OCI-LY1 (cell line): ENCODE measurements at regions not wholly inside any gene's neighbourhood (a gene's known extent, or its start where the extent isn't known, plus 50 kb on each side); places are given as distances from the start of the nearest gene placed in this dataset.

Source experiments
- H2AFZ ChIP-seq: fragments of 200-600 bp; sonication (generic), shearing (Covaris generic); 2 replicates; pipeline ENCODE4 v1.6.0; 2014; ENCODE audit warnings: antibody characterized with exemption, mild to moderate bottlenecking, low read length
- H3F3A ChIP-seq: fragments of 200-600 bp; sonication (generic), shearing (Covaris generic); 2 replicates; pipeline ENCODE4 v1.6.0; 2014; ENCODE audit warnings: mild to moderate bottlenecking, antibody characterized with exemption, low read length, moderate library complexity; ENCODE audit not compliant: insufficient read depth
- H3K27ac ChIP-seq: fragments of 200-600 bp; sonication (generic); 2 replicates; pipeline ENCODE4 v1.5.1; 2014; ENCODE audit warnings: low read length, mixed run types, mild to moderate bottlenecking, low read depth; ENCODE audit not compliant: poor library complexity, severe bottlenecking
- H3K27me3 ChIP-seq: fragments of 200-600 bp; sonication (generic); 2 replicates; pipeline ENCODE4 v1.6.0; 2014; ENCODE audit warnings: antibody characterized with exemption, mild to moderate bottlenecking, low read length, moderate library complexity; ENCODE audit not compliant: insufficient read depth
- H3K36me3 ChIP-seq: fragments of 200-600 bp; sonication (generic); 2 replicates; pipeline ENCODE4 v1.6.1; 2014; ENCODE audit warnings: mild to moderate bottlenecking, antibody characterized with exemption, low read length, moderate library complexity, mixed read lengths; ENCODE audit not compliant: insufficient read depth
- H3K4me1 ChIP-seq: fragments of 200-600 bp; sonication (generic); 2 replicates; pipeline ENCODE4 v1.5.1; 2014; ENCODE audit warnings: mild to moderate bottlenecking, low read length, moderate library complexity; ENCODE audit not compliant: insufficient read depth, severe bottlenecking
- H3K4me2 ChIP-seq: fragments of 200-600 bp; sonication (generic), shearing (Covaris generic); 2 replicates; pipeline ENCODE4 v1.6.1; 2014; ENCODE audit warnings: low read length
- H3K4me3 ChIP-seq: fragments of 200-600 bp; sonication (generic); 2 replicates; pipeline ENCODE4 v1.5.1; 2014; ENCODE audit warnings: low read length, low read depth, mild to moderate bottlenecking, mixed read lengths; ENCODE audit not compliant: poor library complexity, severe bottlenecking
- H3K79me2 ChIP-seq: fragments of 200-600 bp; shearing (Covaris generic); 2 replicates; pipeline ENCODE4 v1.6.1; 2016; ENCODE audit warnings: mixed run types, low read length, mixed read lengths; ENCODE audit not compliant: insufficient read depth
- H3K9ac ChIP-seq: fragments of 200-600 bp; sonication (generic), shearing (Covaris generic); 2 replicates; pipeline ENCODE4 v1.6.1; 2014; ENCODE audit warnings: mild to moderate bottlenecking, low read length, mixed read lengths
- H3K9me2 ChIP-seq: fragments of 200-600 bp; sonication (generic), shearing (Covaris generic); 2 replicates; pipeline ENCODE4 v1.6.1; 2014; ENCODE audit warnings: low read depth, mild to moderate bottlenecking, low read length, mixed read lengths
- H3K9me3 ChIP-seq: fragments of 200-600 bp; shearing (Covaris generic); 2 replicates; pipeline ENCODE4 v1.6.1; 2014; ENCODE audit warnings: low read length, mixed read lengths
- H4K20me1 ChIP-seq: fragments of 200-600 bp; sonication (generic), shearing (Covaris generic); 2 replicates; pipeline ENCODE4 v1.6.0; 2016; ENCODE audit warnings: mild to moderate bottlenecking, low read length; ENCODE audit not compliant: insufficient read depth
- EZH2 ChIP-seq: fragments of 200-600 bp; sonication (generic), shearing (Covaris generic); IDR thresholded peaks from 2 replicates; pipeline ENCODE4 v1.8.0; 2017; ENCODE audit warnings: borderline replicate concordance, mixed run types, mild to moderate bottlenecking, antibody characterized with exemption, low read length, moderate library complexity, mixed read lengths
- TF ChIP-seq, protein P1 (sequence below): fragments of 200-600 bp; sonication (generic), shearing (Covaris generic); IDR thresholded peaks from 2 replicates; pipeline ENCODE4 v1.5.1; 2017; ENCODE audit warnings: mild to moderate bottlenecking, antibody characterized with exemption, low read length, moderate library complexity, mixed read lengths

DNA sequence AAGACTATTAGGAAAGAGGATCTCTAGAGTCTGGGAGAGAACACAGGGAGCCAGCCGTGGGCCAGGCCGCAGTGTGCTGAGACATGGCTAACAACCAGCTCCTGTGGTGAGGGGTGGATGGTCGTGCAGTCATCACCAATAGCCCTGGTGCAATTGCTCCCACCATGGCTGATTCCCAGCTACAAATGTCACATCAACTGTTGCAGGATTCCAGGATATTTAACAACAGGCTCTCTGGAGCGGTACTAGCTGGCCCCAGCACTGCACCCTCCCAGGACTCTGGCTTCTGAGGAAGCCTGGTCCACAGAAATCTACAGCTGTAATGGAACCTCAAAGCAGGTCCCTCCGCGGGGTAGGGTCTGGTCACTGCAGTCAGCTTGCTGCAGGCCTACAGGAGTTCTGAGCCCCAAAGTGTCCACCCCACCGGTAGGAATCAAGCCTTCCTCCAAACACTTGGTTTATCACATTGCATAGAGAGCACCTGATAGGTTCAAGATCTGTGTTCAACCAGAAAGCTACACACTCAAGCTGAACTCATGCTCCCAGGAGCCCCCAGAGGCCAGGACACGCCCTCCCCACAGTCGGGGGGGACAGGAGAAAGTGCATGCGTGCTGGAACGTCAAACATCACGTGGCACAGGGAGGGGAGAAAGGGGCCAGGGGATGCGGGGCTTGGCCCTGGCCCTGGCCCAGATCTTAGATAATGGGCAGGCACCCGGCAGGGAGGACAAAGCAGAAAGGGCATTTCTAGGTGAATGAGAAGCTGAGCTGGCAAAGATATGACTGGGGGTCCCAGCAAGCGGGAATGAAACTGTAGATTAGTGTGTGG is 609.0 kb downstream of the TBC1D22A start:
- H3K36me3 ChIP-seq = no peaks in the 10 kb centered on the region
- no peak overlapping the region for H3K4me3 ChIP-seq
- no peak overlapping the region for H3K27ac ChIP-seq
- no peaks in the 10 kb centered on the region for H3F3A ChIP-seq
- no peaks in the 10 kb centered on the region for H3K9me3 ChIP-seq
- no peaks in the 10 kb centered on the region for H4K20me1 ChIP-seq
- H2AFZ ChIP-seq = no peak overlapping the region
- no peak overlapping the region for H3K9ac ChIP-seq
- no peaks in the 10 kb centered on the region for H3K27me3 ChIP-seq
- no peak for TF ChIP-seq EZH2
- TF ChIP-seq, protein P1, sequence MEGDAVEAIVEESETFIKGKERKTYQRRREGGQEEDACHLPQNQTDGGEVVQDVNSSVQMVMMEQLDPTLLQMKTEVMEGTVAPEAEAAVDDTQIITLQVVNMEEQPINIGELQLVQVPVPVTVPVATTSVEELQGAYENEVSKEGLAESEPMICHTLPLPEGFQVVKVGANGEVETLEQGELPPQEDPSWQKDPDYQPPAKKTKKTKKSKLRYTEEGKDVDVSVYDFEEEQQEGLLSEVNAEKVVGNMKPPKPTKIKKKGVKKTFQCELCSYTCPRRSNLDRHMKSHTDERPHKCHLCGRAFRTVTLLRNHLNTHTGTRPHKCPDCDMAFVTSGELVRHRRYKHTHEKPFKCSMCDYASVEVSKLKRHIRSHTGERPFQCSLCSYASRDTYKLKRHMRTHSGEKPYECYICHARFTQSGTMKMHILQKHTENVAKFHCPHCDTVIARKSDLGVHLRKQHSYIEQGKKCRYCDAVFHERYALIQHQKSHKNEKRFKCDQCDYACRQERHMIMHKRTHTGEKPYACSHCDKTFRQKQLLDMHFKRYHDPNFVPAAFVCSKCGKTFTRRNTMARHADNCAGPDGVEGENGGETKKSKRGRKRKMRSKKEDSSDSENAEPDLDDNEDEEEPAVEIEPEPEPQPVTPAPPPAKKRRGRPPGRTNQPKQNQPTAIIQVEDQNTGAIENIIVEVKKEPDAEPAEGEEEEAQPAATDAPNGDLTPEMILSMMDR = no peak
- H3K4me2 ChIP-seq = no peak overlapping the region
- H3K79me2 ChIP-seq = no peaks in the 10 kb centered on the region
- H3K9me2 ChIP-seq = no peaks in the 10 kb centered on the region
- H3K4me1 ChIP-seq = no peaks in the 10 kb centered on the region

DNA sequence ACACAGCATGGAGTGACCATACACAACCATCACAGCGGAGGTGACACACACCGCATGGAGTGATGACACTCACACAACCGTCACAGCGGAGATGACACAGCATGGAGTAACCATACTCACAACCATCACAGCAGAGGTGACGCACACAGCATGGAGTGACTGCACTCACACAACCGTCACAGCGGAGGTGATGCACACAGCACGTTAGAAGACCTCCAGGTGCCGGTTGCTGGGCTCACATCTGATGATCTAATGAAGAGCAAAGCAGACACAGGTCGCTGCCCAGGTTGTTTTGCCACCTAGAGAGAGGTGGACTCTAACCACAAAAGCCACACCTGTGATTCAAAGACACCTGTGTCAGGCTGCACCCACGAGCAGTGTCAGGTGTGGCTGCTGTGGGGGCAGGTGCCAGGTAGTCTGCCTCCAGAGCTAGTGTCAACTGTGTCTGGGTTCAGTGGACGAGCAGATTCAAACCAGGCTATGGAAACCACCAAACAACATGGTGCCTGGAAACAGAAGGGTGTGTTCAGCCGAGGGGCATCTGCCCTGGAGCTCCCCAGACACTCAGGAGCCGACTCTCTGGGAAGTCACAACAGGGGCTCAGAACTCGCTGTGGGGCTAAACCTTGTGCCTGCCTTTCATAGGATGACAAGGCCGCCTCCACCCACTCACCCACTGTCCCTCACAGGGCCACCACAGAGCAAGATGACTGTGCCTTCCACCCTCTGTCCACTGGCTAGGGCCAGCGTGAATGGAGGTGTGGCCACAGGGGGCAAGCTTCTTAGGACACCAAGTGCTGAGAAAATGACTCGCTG is 608.2 kb downstream of the TBC1D22A start:
- Histone ChIP-seq H3K4me1 (no peaks in the 10 kb centered on the region), H3K4me3 (no peak overlapping the region), H3K27me3 (no peaks in the 10 kb centered on the region), H4K20me1 (no peaks in the 10 kb centered on the region), H3F3A (no peaks in the 10 kb centered on the region), H3K9me3 (no peaks in the 10 kb centered on the region), H3K36me3 (no peaks in the 10 kb centered on the region), H3K27ac (no peak overlapping the region), H3K4me2 (no peak overlapping the region), H3K9ac (no peak overlapping the region), H2AFZ (no peak overlapping the region), H3K79me2 (no peaks in the 10 kb centered on the region), H3K9me2 (no peaks in the 10 kb centered on the region)
- TF ChIP-seq, protein P1 = no peak
- no peak for TF ChIP-seq EZH2

DNA sequence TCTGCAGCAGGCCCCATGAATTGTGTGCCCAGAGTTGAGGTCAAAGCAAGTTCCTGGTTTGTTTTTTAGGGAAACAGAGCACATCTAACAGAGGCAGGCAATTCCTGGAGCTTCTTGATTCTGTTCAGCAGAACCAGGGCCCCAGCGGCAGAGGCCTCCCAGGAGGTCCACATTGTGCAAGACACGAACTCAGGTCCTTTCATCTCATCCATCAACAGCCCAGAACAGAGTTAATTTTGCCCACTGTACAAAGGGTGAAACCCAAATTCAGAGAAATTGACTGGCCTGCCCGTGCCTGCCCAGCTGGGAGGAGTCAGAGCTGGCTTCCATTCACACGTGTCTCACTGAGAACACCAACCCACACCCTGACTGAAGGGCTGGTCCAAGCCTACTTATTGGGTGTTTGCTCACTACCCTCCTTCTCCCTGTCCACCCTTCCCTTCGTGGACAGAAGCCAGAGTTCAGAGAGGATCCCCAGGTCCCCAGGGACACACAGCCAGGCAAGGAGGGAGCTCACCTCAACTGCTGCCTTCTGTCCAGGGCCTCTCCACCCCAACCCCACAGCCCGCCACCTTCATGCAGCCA is 607.1 kb downstream of the TBC1D22A start:
- no peaks in the 10 kb centered on the region for H3K36me3 ChIP-seq
- no peak overlapping the region for H3K4me3 ChIP-seq
- no peaks in the 10 kb centered on the region for H3K9me3 ChIP-seq
- no peaks in the 10 kb centered on the region for H3K4me1 ChIP-seq
- H3K9me2 ChIP-seq = no peaks in the 10 kb centered on the region
- TF ChIP-seq EZH2 = no peak
- TF ChIP-seq, protein P1 = no peak
- no peak overlapping the region for H2AFZ ChIP-seq
- H3K79me2 ChIP-seq = no peaks in the 10 kb centered on the region
- no peaks in the 10 kb centered on the region for H3F3A ChIP-seq
- H3K9ac ChIP-seq = no peak overlapping the region
- H4K20me1 ChIP-seq = no peaks in the 10 kb centered on the region
- no peaks in the 10 kb centered on the region for H3K27me3 ChIP-seq
- no peak overlapping the region for H3K27ac ChIP-seq
- no peak overlapping the region for H3K4me2 ChIP-seq
